ENCODE measurements at regions not wholly inside any gene's neighbourhood (a gene's known extent, or its start where the extent isn't known, plus 50 kb on each side); places are given as distances from the start of the nearest gene placed in this dataset.

DNA sequence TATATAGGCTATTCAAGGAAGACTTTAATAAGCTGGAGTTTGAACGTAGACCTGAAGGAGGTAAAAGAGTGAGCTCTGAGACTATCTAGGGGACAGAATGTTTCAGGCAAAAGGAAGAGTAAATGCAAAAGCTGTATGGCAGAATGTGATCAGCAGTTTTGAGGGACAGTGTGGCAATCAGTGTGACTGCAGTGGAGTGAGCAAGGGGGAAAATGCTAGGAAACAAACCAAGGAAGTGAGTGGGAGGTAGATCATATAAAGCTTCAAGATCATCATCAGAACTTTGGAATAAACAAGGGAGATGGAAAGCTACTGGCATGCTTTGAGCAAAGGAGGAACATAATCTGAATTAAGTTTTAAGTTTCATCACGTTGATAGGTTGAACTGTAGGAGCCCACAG is 67.5 kb upstream of the BTG1 start:
- Histone ChIP-seq H3K36me3 (ENCODE audit: control insufficient read depth in 2 of 2, insufficient read depth in 1 of 2, low read length in 2 of 2) (no peaks in the 10 kb centered on the region), H3K4me1 (ENCODE audit: control insufficient read depth, insufficient read depth, low read length) (no peaks in the 10 kb centered on the region), H3K27ac (ENCODE audit: extremely low read depth, low read depth, low read length) (no peak overlapping the region), H3K9me3 (ENCODE audit: control insufficient read depth, insufficient read depth, low read depth, low read length) (no peaks in the 10 kb centered on the region), H3K4me3 (ENCODE audit: low read depth, low read length) (no peak overlapping the region)
- TF ChIP-seq MEIS1 (CRISPR knock-in tag; IDR thresholded peaks at IDR 0.05; ENCODE audit: borderline replicate concordance) (no peak), ZNF350 (tag by site-specific recombination; IDR thresholded peaks at IDR 0.05) (no peak), SP2 (tag by site-specific recombination; IDR thresholded peaks at IDR 0.05) (no peak), ZNF2 (tag by site-specific recombination; IDR thresholded peaks at IDR 0.05) (no peak), ZNF600 (tag by site-specific recombination; IDR thresholded peaks at IDR 0.05) (no peak), KLF1 (tag by site-specific recombination; IDR thresholded peaks at IDR 0.05) (no peak), EGR2 (tag by site-specific recombination; IDR thresholded peaks at IDR 0.05; ENCODE audit: low read depth) (no peak), ZNF629 (tag by site-specific recombination; IDR thresholded peaks at IDR 0.05) (no peak), TCF7L2 (IDR thresholded peaks at IDR 0.05; ENCODE audit: borderline replicate concordance, low read depth, low read length) (no peak), ZNF354C (tag by site-specific recombination; IDR thresholded peaks at IDR 0.05; ENCODE audit: borderline replicate concordance, low read depth) (no peak)
- TF ChIP-seq, protein P1, sequence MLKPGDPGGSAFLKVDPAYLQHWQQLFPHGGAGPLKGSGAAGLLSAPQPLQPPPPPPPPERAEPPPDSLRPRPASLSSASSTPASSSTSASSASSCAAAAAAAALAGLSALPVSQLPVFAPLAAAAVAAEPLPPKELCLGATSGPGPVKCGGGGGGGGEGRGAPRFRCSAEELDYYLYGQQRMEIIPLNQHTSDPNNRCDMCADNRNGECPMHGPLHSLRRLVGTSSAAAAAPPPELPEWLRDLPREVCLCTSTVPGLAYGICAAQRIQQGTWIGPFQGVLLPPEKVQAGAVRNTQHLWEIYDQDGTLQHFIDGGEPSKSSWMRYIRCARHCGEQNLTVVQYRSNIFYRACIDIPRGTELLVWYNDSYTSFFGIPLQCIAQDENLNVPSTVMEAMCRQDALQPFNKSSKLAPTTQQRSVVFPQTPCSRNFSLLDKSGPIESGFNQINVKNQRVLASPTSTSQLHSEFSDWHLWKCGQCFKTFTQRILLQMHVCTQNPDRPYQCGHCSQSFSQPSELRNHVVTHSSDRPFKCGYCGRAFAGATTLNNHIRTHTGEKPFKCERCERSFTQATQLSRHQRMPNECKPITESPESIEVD (tag by site-specific recombination; IDR thresholded peaks at IDR 0.05): no peak
- CTCF ChIA-PET: no interaction called here
- POLR2A ChIA-PET: no interaction called here

DNA sequence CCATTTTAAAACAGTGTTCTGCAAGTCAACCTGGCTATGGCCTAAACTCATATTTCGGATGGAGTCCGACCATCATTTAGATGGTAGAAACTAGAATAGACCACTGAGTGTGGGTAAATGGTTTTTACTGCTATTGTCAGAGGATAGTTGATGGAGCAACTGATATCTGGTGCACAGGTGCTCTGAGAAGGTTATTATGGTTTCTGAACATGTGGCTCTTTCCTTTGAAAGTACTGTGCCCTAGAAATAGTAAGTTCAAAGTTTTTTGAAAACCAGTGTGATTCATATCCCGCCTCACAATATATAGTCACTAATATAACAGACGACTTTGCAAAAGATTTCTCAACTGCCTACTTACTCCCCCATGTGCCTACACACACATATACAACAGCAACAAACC is 64.4 kb upstream of the BTG1 start:
- POLR2A ChIA-PET: no interaction called here
- no peak overlapping the region for H3K27ac ChIP-seq (ENCODE audit: extremely low read depth, low read depth, low read length)
- no peaks in the 10 kb centered on the region for H3K36me3 ChIP-seq (ENCODE audit: control insufficient read depth in 2 of 2, insufficient read depth in 1 of 2, low read length in 2 of 2)
- no peaks in the 10 kb centered on the region for H3K9me3 ChIP-seq (ENCODE audit: control insufficient read depth, insufficient read depth, low read depth, low read length)
- H3K4me1 ChIP-seq (ENCODE audit: control insufficient read depth, insufficient read depth, low read length): no peaks in the 10 kb centered on the region
- CTCF ChIA-PET: interaction anchor here (0.7 to 0.9 kb wide), 2 partner anchors 27 to 51 kb away, joined by 3 read pairs; no protein-coding TSS in a partner anchor
- no peak overlapping the region for H3K4me3 ChIP-seq (ENCODE audit: low read depth, low read length)
- TF ChIP-seq ZNF621 (tag by site-specific recombination; IDR thresholded peaks at IDR 0.05): no peak
- TF ChIP-seq, protein P2, sequence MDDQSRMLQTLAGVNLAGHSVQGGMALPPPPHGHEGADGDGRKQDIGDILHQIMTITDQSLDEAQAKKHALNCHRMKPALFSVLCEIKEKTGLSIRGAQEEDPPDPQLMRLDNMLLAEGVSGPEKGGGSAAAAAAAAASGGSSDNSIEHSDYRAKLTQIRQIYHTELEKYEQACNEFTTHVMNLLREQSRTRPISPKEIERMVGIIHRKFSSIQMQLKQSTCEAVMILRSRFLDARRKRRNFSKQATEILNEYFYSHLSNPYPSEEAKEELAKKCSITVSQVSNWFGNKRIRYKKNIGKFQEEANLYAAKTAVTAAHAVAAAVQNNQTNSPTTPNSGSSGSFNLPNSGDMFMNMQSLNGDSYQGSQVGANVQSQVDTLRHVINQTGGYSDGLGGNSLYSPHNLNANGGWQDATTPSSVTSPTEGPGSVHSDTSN (CRISPR knock-in tag; IDR thresholded peaks at IDR 0.05): no peak
- TF ChIP-seq ZNF24 (tag by site-specific recombination; IDR thresholded peaks at IDR 0.05): no peak
- no peak for TF ChIP-seq WT1 (tag by site-specific recombination; IDR thresholded peaks at IDR 0.05)
- TF ChIP-seq ZNF629 (tag by site-specific recombination; IDR thresholded peaks at IDR 0.05): no peak
- TF ChIP-seq KLF1 (tag by site-specific recombination; IDR thresholded peaks at IDR 0.05): no peak
- TF ChIP-seq ZNF777 (tag by site-specific recombination; IDR thresholded peaks at IDR 0.05; ENCODE audit: borderline replicate concordance): no peak

DNA sequence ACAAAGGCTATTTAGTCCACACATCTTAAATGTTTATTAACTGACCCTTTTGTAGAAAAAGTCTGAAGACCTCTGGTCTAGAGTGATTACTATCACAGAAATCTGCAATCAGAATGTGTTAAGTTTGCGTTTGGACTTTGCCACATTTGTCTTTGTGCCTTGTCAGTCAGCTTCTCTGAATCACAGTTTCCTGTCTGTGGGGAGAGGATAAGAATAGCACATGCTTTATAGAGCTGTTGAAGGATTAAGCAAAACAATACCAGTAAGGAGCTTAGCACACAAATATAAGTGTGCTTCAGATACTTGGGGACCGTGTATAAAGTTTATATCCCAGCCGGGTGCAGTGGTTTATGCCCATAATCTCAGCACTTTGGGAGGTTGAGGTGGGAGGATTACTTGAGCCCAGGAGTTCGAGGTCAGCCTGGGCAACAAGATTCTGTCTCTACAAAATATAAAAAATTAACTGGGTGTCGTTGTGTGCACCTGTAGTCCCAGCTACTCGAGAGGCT is 63.0 kb upstream of the BTG1 start:
- Histone ChIP-seq H3K36me3 (ENCODE audit: control insufficient read depth in 2 of 2, insufficient read depth in 1 of 2, low read length in 2 of 2) (no peaks in the 10 kb centered on the region), H3K27ac (ENCODE audit: extremely low read depth, low read depth, low read length) (no peak overlapping the region), H3K4me3 (ENCODE audit: low read depth, low read length) (no peak overlapping the region), H3K4me1 (ENCODE audit: control insufficient read depth, insufficient read depth, low read length) (no peaks in the 10 kb centered on the region), H3K9me3 (ENCODE audit: control insufficient read depth, insufficient read depth, low read depth, low read length) (no peaks in the 10 kb centered on the region)
- CTCF ChIA-PET: no interaction called here
- POLR2A ChIA-PET: no interaction called here
- TF ChIP-seq OVOL3 (tag by site-specific recombination; IDR thresholded peaks at IDR 0.05) (no peak), ZNF266 (tag by site-specific recombination; IDR thresholded peaks at IDR 0.05; ENCODE audit: low read depth) (no peak), ZNF629 (tag by site-specific recombination; IDR thresholded peaks at IDR 0.05) (no peak), YY1 (tag by site-specific recombination; IDR thresholded peaks at IDR 0.05) (no peak), MYNN (tag by site-specific recombination; IDR thresholded peaks at IDR 0.05; ENCODE audit: borderline replicate concordance) (no peak)
- TF ChIP-seq, protein P3, sequence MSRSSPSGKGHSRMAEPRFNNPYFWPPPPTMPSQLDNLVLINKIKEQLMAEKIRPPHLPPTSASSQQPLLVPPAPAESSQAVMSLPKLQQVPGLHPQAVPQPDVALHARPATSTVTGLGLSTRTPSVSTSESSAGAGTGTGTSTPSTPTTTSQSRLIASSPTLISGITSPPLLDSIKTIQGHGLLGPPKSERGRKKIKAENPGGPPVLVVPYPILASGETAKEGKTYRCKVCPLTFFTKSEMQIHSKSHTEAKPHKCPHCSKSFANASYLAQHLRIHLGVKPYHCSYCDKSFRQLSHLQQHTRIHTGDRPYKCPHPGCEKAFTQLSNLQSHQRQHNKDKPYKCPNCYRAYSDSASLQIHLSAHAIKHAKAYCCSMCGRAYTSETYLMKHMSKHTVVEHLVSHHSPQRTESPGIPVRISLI (tag by site-specific recombination; IDR thresholded peaks at IDR 0.05): no peak
- TF ChIP-seq, protein P4, sequence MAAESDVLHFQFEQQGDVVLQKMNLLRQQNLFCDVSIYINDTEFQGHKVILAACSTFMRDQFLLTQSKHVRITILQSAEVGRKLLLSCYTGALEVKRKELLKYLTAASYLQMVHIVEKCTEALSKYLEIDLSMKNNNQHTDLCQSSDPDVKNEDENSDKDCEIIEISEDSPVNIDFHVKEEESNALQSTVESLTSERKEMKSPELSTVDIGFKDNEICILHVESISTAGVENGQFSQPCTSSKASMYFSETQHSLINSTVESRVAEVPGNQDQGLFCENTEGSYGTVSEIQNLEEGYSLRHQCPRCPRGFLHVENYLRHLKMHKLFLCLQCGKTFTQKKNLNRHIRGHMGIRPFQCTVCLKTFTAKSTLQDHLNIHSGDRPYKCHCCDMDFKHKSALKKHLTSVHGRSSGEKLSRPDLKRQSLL (tag by site-specific recombination; IDR thresholded peaks at IDR 0.05): no peak
- TF ChIP-seq, protein P5, sequence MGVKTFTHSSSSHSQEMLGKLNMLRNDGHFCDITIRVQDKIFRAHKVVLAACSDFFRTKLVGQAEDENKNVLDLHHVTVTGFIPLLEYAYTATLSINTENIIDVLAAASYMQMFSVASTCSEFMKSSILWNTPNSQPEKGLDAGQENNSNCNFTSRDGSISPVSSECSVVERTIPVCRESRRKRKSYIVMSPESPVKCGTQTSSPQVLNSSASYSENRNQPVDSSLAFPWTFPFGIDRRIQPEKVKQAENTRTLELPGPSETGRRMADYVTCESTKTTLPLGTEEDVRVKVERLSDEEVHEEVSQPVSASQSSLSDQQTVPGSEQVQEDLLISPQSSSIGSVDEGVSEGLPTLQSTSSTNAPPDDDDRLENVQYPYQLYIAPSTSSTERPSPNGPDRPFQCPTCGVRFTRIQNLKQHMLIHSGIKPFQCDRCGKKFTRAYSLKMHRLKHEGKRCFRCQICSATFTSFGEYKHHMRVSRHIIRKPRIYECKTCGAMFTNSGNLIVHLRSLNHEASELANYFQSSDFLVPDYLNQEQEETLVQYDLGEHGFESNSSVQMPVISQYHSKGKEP (tag by site-specific recombination; IDR thresholded peaks at IDR 0.05): no peak
- TF ChIP-seq, protein P6, sequence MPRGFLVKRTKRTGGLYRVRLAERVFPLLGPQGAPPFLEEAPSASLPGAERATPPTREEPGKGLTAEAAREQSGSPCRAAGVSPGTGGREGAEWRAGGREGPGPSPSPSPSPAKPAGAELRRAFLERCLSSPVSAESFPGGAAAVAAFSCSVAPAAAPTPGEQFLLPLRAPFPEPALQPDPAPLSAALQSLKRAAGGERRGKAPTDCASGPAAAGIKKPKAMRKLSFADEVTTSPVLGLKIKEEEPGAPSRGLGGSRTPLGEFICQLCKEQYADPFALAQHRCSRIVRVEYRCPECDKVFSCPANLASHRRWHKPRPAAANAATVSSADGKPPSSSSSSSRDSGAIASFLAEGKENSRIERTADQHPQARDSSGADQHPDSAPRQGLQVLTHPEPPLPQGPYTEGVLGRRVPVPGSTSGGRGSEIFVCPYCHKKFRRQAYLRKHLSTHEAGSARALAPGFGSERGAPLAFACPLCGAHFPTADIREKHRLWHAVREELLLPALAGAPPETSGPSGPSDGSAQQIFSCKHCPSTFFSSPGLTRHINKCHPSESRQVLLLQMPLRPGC (tag by site-specific recombination; IDR thresholded peaks at IDR 0.05): no peak
